ENCODE measurements at regions not wholly inside any gene's neighbourhood (a gene's known extent, or its start where the extent isn't known, plus 50 kb on each side); places are given as distances from the start of the nearest gene placed in this dataset.

DNA sequence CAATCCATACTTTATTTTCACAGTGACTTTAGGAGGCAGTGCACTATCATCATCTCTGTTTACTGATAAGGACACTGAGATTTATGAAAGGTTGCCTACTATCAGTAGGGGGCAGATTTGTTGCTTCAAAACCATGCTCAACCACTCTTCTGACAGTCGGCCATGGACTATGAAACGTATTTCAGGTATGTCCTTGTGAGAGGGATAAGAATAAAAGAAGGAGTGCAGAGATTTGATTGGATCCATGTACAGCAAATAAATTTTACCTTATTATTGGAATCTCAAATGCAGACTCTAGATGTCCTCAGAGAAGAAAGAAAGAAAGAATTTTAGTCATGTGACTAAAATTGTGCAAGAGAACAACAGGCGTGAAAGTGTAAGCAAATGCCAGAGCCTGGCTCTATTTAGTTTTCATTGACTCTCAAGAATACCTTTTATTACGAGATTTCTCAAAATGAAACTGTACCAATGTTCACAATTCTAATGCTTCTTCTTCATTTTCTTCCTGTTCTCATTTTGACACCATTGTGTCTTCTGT, 296.6 kb upstream of the RASA1 start:
- intact Hi-C loops (cut with micrococcal nuclease) (loop anchor here (1.0 kb wide), 1 partner anchor 42 kb away; no protein-coding TSS in a partner anchor), dilution Hi-C loops (cut with MboI; ENCODE audit: extremely low pct_ligation_motif_present, low sequenced_read_pairs) (no loop called here)
- Histone ChIP-seq H3K27me3 (ENCODE audit: control insufficient read depth in 2 of 2, insufficient read depth in 2 of 2, low read length in 2 of 2) (no peaks in the 10 kb centered on the region), H3K9me3 (replicated peaks; ENCODE audit: control insufficient read depth, insufficient read depth, low read length) (no peaks in the 10 kb centered on the region), H3K36me3 (ENCODE audit: control insufficient read depth in 2 of 2, extremely low read depth in 1 of 2, insufficient read depth in 2 of 2, low read length in 2 of 2) (no peaks in the 10 kb centered on the region), H3K9me1 (replicated peaks; ENCODE audit: control insufficient read depth, extremely low read depth, insufficient read depth, low read length) (no peaks in the 10 kb centered on the region), H4K20me1 (replicated peaks; ENCODE audit: control insufficient read depth, extremely low read depth, insufficient read depth, low read length) (no peaks in the 10 kb centered on the region), H3K9ac (replicated peaks; ENCODE audit: extremely low read depth, insufficient read depth, low read length) (no peak overlapping the region), H3K27ac (ENCODE audit: insufficient read depth, low read depth, low read length) (no peak overlapping the region), H3K4me2 (ENCODE audit: insufficient read depth, low read length) (no peak overlapping the region), H3K79me2 (ENCODE audit: control insufficient read depth, insufficient read depth, low read length) (no peaks in the 10 kb centered on the region), H2AFZ (ENCODE audit: low read depth, low read length) (no peak overlapping the region), H3K4me3 (replicated peaks in 1 of 3; ENCODE audit: insufficient read depth in 1 of 3, low read depth in 1 of 3, low read length in 3 of 3) (no peak overlapping the region), H3K4me1 (ENCODE audit: control insufficient read depth, extremely low read depth, insufficient read depth, low read length) (peaks cover 7% of the 10 kb centered on the region)
- BruUV-seq (replicated peaks): no TSS peak
- DNase-seq (ENCODE audit: low read depth, low spot score) (peak; percentile 12), FAIRE-seq (peak; percentile 8)
- POLR2A ChIA-PET: no interaction called here
- CTCF ChIA-PET: interaction anchor here (0.9 to 5.4 kb wide), 7 partner anchors 9 to 429 kb away, joined by 3 to 152 read pairs (median 6); no protein-coding TSS in a partner anchor
- TF ChIP-seq JUN (IDR thresholded peaks at IDR 0.05; ENCODE audit: borderline replicate concordance, insufficient read depth, insufficient read length, low read depth) (no peak), MYC (IDR thresholded peaks at IDR 0.05; ENCODE audit: low read depth, low read length) (no peak)
- TF ChIP-seq, protein P1, sequence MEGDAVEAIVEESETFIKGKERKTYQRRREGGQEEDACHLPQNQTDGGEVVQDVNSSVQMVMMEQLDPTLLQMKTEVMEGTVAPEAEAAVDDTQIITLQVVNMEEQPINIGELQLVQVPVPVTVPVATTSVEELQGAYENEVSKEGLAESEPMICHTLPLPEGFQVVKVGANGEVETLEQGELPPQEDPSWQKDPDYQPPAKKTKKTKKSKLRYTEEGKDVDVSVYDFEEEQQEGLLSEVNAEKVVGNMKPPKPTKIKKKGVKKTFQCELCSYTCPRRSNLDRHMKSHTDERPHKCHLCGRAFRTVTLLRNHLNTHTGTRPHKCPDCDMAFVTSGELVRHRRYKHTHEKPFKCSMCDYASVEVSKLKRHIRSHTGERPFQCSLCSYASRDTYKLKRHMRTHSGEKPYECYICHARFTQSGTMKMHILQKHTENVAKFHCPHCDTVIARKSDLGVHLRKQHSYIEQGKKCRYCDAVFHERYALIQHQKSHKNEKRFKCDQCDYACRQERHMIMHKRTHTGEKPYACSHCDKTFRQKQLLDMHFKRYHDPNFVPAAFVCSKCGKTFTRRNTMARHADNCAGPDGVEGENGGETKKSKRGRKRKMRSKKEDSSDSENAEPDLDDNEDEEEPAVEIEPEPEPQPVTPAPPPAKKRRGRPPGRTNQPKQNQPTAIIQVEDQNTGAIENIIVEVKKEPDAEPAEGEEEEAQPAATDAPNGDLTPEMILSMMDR (IDR thresholded peaks at IDR 0.05; ENCODE audit: extremely low read depth in 1 of 2, insufficient read depth in 1 of 2, low read depth in 1 of 2, low read length in 2 of 2): peak in 1 of 2 donors; percentile 6
- TF ChIP-seq, protein P2, sequence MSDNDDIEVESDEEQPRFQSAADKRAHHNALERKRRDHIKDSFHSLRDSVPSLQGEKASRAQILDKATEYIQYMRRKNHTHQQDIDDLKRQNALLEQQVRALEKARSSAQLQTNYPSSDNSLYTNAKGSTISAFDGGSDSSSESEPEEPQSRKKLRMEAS (IDR thresholded peaks at IDR 0.05; ENCODE audit: insufficient read depth, insufficient read length): no peak

- Histone ChIP-seq H4K20me1 (replicated peaks; ENCODE audit: control insufficient read depth, extremely low read depth, insufficient read depth, low read length) (no peaks in the 10 kb centered on the region), H3K4me2 (ENCODE audit: insufficient read depth, low read length) (no peak overlapping the region), H3K9me3 (replicated peaks; ENCODE audit: control insufficient read depth, insufficient read depth, low read length) (no peaks in the 10 kb centered on the region), H3K79me2 (ENCODE audit: control insufficient read depth, insufficient read depth, low read length) (no peaks in the 10 kb centered on the region), H2AFZ (ENCODE audit: low read depth, low read length) (no peak overlapping the region), H3K9me1 (replicated peaks; ENCODE audit: control insufficient read depth, extremely low read depth, insufficient read depth, low read length) (no peaks in the 10 kb centered on the region), H3K36me3 (ENCODE audit: control insufficient read depth in 2 of 2, extremely low read depth in 1 of 2, insufficient read depth in 2 of 2, low read length in 2 of 2) (no peaks in the 10 kb centered on the region), H3K9ac (replicated peaks; ENCODE audit: extremely low read depth, insufficient read depth, low read length) (no peak overlapping the region), H3K27ac (ENCODE audit: insufficient read depth, low read depth, low read length) (no peak overlapping the region), H3K4me1 (ENCODE audit: control insufficient read depth, extremely low read depth, insufficient read depth, low read length) (peaks cover 8% of the 10 kb centered on the region), H3K27me3 (ENCODE audit: control insufficient read depth in 2 of 2, insufficient read depth in 2 of 2, low read length in 2 of 2) (no peaks in the 10 kb centered on the region), H3K4me3 (replicated peaks in 1 of 3; ENCODE audit: insufficient read depth in 1 of 3, low read depth in 1 of 3, low read length in 3 of 3) (no peak overlapping the region)
- CTCF ChIA-PET: interaction anchor here (1.0 kb wide), 1 partner anchor 36 kb away, joined by 5 read pairs; no protein-coding TSS in a partner anchor
- POLR2A ChIA-PET: no interaction called here
- no peak for DNase-seq (ENCODE audit: low read depth, low spot score)
- TF ChIP-seq POLR2AphosphoS5 (IDR thresholded peaks at IDR 0.05; ENCODE audit: insufficient read depth, low read depth, low read length): no peak
- no peak for TF ChIP-seq GATA2 (IDR thresholded peaks at IDR 0.05; ENCODE audit: insufficient read depth, insufficient read length, low read depth, low read length)
- no peak for TF ChIP-seq EZH2 (IDR thresholded peaks at IDR 0.05; ENCODE audit: borderline replicate concordance, low read depth, low read length, severe bottlenecking)
- TF ChIP-seq, protein P2 (IDR thresholded peaks at IDR 0.05; ENCODE audit: insufficient read depth, insufficient read length): no peak
- TF ChIP-seq FOS (IDR thresholded peaks at IDR 0.05; ENCODE audit: borderline replicate concordance, insufficient read depth, low read length): no peak
- no peak for TF ChIP-seq POLR2A (IDR thresholded peaks at IDR 0.05; ENCODE audit: low read depth, low read length)
- TF ChIP-seq, protein P1 (IDR thresholded peaks at IDR 0.05; ENCODE audit: extremely low read depth in 1 of 2, insufficient read depth in 1 of 2, low read depth in 1 of 2, low read length in 2 of 2): no peak
- TF ChIP-seq MYC (IDR thresholded peaks at IDR 0.05; ENCODE audit: low read depth, low read length): no peak
- TF ChIP-seq JUN (IDR thresholded peaks at IDR 0.05; ENCODE audit: borderline replicate concordance, insufficient read depth, insufficient read length, low read depth): no peak
- FAIRE-seq: no peak
- dilution Hi-C loops (cut with MboI; ENCODE audit: extremely low pct_ligation_motif_present, low sequenced_read_pairs): no loop called here
- no TSS peak for BruUV-seq (replicated peaks)
- intact Hi-C loops (cut with micrococcal nuclease): no loop called here
Observed at GRCh38 chr5:86974955-86975354, 292.7 kb upstream of the RASA1 start.
